ENCODE measurements at regions not wholly inside any gene's neighbourhood (a gene's known extent, or its start where the extent isn't known, plus 50 kb on each side); places are given as distances from the start of the nearest gene placed in this dataset.
"Not testable (repeated sequence)": the region's sequence is repeated elsewhere in the genome, so short reads cannot be mapped to it uniquely, and the experiment has no call there.

DNA sequence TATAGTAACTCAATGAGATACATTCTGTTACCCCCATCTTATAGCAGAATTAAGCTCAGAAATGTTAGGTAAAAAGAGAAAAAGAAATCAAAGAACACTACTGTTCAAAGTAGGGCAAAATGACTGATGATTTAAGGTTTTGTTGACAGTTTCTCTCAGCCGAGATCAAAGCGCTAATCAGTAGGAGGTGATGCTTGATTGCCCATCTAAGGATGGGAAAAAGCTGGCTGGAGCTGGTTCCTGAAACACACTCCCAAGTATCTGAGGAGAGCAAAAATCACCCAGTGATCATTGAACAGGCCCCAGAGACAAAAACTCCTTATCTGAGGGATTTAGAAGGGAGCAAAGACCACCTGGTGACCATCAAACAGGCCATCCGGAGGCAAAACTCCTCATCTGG lies 64.5 kb upstream of the CSF1 start:
- no peak for DNase-seq (ENCODE audit: low read depth)
- H3K4me3 ChIP-seq (ENCODE audit: low read depth, low read length): no peak overlapping the region
- TF ChIP-seq, protein P1, sequence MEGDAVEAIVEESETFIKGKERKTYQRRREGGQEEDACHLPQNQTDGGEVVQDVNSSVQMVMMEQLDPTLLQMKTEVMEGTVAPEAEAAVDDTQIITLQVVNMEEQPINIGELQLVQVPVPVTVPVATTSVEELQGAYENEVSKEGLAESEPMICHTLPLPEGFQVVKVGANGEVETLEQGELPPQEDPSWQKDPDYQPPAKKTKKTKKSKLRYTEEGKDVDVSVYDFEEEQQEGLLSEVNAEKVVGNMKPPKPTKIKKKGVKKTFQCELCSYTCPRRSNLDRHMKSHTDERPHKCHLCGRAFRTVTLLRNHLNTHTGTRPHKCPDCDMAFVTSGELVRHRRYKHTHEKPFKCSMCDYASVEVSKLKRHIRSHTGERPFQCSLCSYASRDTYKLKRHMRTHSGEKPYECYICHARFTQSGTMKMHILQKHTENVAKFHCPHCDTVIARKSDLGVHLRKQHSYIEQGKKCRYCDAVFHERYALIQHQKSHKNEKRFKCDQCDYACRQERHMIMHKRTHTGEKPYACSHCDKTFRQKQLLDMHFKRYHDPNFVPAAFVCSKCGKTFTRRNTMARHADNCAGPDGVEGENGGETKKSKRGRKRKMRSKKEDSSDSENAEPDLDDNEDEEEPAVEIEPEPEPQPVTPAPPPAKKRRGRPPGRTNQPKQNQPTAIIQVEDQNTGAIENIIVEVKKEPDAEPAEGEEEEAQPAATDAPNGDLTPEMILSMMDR (IDR thresholded peaks at IDR 0.05; ENCODE audit: insufficient read depth, low read depth, low read length, missing control alignments): no peak

DNA sequence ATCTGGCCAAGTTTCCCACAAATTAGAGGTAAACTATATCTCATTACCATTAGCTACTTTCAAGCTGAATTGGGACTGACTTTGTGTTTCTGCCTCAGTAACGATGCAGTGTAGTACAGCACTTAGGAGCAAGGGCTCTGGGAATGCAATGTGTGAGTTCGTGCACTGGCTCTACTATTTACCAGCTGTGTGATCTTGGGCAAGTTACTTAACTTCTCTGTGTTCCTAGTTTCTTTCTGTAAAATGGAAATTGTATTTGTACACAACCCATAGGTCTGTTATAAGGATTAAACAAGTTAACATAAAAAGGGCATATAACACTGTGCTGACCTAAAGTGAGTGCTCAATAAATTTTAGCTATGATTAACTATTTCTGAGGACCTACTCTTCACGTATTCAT lies 65.0 kb upstream of the CSF1 start:
- DNase-seq (ENCODE audit: low read depth): no peak
- no peak overlapping the region for H3K4me3 ChIP-seq (ENCODE audit: low read depth, low read length)
- TF ChIP-seq, protein P1 (IDR thresholded peaks at IDR 0.05; ENCODE audit: insufficient read depth, low read depth, low read length, missing control alignments): no peak

DNA sequence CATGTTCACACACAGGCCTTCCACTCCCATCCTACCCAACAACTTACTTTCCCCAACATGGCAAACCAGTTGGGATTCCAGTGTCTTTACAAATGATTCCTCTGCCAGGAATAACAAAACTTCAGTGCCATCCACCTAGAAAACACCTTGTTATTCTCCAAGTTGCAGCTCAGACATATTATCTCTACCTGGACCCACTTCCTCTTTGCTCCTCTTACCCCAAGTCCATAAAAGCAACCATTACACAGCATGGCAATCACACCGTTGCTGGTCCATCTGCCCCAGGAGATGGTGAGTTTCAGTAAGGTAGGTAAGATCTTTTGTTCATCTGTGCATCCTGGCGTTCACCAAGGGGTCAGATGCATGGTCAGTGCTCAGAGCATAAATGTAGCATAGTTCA lies 66.0 kb upstream of the CSF1 start:
- TF ChIP-seq, protein P1 (IDR thresholded peaks at IDR 0.05; ENCODE audit: insufficient read depth, low read depth, low read length, missing control alignments): no peak
- no peak overlapping the region for H3K4me3 ChIP-seq (ENCODE audit: low read depth, low read length)
- no peak for DNase-seq (ENCODE audit: low read depth)

DNA sequence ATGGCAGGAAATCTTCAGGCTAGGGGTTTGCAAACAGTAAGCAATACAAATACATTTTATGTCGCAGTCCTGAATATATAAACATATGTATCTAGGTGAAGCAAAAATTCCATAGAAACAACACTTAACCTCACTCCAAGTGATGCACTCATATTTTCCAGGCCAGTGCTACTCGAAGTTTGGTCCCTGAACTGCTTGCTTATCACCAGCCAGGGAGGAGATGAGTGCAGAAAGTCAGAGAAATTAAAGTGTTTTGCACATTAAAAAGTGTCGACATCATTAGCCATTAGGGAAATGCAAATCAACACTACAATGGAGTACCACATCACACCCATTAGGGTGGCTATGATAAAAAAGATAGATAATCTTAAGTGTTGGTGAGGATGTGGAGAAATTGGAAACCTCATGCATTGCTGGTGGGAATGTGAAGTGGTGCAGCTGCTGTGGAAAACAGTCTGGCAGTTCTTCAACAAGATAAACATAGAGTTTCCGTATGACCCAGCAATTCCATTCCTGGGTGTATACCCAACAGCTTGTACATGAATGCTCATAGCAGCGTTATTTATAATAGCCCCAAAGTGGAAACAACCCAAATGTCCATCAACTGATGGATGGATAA lies 70.5 kb upstream of the CSF1 start:
- TF ChIP-seq, protein P1 (IDR thresholded peaks at IDR 0.05; ENCODE audit: insufficient read depth, low read depth, low read length, missing control alignments): no peak
- no peak overlapping the region for H3K4me3 ChIP-seq (ENCODE audit: low read depth, low read length)
- DNase-seq (ENCODE audit: low read depth): no peak

DNA sequence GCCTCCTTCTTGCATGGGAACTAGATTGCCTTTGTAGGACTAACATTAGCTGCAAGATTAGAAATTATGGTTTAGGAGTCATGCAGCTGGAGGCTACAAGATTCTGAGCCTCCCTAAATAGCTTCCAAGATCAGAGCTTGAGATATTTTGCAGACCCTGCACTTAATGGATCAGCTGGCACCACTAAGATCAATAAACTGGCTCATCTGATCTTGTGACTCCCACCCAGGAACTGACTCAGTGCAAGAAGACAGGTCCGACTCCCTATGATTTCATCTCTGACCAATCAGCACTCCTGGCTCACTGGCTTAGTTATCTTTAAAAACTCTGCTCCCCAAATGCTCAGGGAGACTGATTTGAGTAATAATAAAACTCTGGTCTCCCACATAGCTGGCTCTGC lies 71.4 kb upstream of the CSF1 start:
- DNase-seq (ENCODE audit: low read depth); H3K4me3 ChIP-seq (ENCODE audit: low read depth, low read length): not testable (repeated sequence)

DNA sequence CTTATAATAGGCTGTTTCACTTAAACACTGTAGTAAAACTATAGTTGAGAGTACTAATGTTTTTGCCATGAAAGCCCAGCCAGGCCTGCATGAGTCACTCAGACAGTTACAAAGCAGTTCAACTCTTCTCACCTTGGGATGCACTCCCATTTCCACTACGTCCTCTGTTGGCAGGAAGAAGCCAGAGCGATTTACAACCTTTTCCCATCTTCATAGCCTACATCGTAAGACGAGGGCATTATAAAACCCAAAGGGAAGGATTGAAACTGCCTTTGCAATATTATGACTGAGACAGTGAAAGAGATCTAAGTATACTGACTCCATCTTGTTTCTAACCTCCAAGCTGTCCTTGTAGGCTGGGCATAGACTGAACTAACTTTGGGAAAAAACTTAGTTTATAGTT lies 71.8 kb upstream of the CSF1 start:
- no peak overlapping the region for H3K4me3 ChIP-seq (ENCODE audit: low read depth, low read length)

DNA sequence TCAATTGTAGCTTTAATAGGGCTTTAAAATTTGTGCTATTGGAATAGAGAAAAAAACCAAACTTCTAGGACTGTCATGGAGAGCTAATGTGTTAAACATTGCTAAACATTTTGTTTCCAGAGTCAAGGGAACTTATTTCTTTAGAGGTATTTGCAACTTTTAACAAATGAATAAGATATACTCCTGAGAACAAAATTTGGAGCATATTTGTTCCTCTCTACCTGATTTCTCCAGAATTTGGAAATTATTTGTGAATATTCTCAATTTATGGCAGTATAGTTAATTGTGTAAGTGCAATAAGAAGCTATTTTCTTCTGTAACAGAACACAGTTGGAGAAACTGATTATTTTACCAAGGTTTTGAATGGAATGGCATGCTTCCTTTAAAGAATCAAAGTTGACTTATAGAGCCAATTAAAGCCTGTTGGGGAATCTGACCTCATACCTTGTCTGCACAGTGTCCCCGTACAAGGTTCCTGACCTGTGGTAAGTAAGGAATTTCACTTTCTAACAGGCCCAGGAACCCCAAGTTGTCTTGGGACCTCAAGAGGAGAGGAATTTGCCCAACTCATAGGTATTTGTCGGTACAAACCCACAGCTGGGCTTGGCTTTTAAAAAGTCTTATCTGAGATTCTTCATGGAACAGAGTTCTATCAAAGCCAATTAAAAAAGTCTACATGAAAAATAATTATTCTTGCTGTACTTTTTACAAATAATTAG lies 72.6 kb upstream of the CSF1 start:
- no peak overlapping the region for H3K4me3 ChIP-seq (ENCODE audit: low read depth, low read length)
- no peak for DNase-seq (ENCODE audit: low read depth)
- TF ChIP-seq, protein P1 (IDR thresholded peaks at IDR 0.05; ENCODE audit: insufficient read depth, low read depth, low read length, missing control alignments): no peak

More for the DNA sequence above, 71.8 kb upstream of the CSF1 start:
- TF ChIP-seq, protein P1 (IDR thresholded peaks at IDR 0.05; ENCODE audit: insufficient read depth, low read depth, low read length, missing control alignments): no peak
- no peak for DNase-seq (ENCODE audit: low read depth)

DNA sequence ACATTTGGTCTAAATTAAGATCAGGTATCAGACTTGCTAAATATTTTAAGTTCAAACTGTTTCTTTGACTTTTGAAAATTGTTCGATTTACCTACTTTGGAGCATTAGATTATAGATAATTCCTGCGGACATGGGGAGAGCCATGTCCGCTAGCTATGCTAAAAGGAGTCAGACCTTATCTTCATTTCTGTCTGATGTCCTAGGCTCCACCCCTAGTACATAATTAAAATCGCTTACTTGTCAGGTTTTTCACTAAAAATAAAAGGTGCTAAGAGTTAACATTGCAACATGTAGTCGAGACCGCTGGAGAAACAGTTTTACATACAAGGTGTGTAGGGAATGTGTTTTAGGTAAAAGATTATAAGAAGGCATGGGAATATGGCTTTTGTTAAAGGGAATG lies 71.9 kb upstream of the EPS8L3 start:
- DNase-seq (ENCODE audit: low read depth); H3K4me3 ChIP-seq (ENCODE audit: low read depth, low read length): not testable (repeated sequence)

Data from GM12865 (cell line).